H1 (cell line): ENCODE measurements at regions not wholly inside any gene's neighbourhood (a gene's known extent, or its start where the extent isn't known, plus 50 kb on each side); places are given as distances from the start of the nearest gene placed in this dataset.

ENCODE experiments used
- CTCF ChIA-PET: fragments of 300-600 bp; sonication (Branson Sonifier 250); formaldehyde crosslinking; loops from one replicate; lab custom pipeline; 2021; ENCODE audit not compliant: partially characterized antibody; lab: Charles Lee
- POLR2A ChIA-PET: fragments of 300-600 bp; sonication (Branson Sonifier 250); formaldehyde crosslinking; loops from one replicate; lab custom pipeline; 2021; ENCODE audit warnings: inconsistent platforms; ENCODE audit not compliant: partially characterized antibody; lab: Charles Lee
- DNase-seq, 2 experiments: peaks; one replicate each; pipeline versions ENCODE4 v3.0.0 to v3.0.0-alpha.2; 2010 to 2022; ENCODE audit warnings: low spot score in 2 of 2, low read depth in 1 of 2, mixed read lengths in 1 of 2
- FAIRE-seq: peaks from 2 replicates; lab custom pipeline; 2011; peaks lifted over from hg19 to GRCh38; lab: Jason Lieb, UNC
- H2AFZ ChIP-seq: 2 replicates; pipeline ENCODE4 v1.8.1; 2012; ENCODE audit warnings: low read length, inconsistent platforms
- H2AK5ac ChIP-seq: 2 replicates; pipeline ENCODE4 v1.6.1; 2013; ENCODE audit warnings: low read depth, low read length
- H2BK120ac ChIP-seq: replicated peaks from 2 replicates; pipeline ENCODE3; 2013; ENCODE audit warnings: low read depth, low read length, inconsistent platforms
- H2BK12ac ChIP-seq: 2 replicates; pipeline ENCODE4 v1.6.1; 2013; ENCODE audit warnings: low read depth, low read length
- H2BK15ac ChIP-seq: 2 replicates; pipeline ENCODE4 v1.6.1; 2013; ENCODE audit warnings: low read length
- H2BK20ac ChIP-seq: 2 replicates; pipeline ENCODE4 v1.6.1; 2013; ENCODE audit warnings: low read length
- H2BK5ac ChIP-seq: 2 replicates; pipeline ENCODE4 v1.6.1; 2013; ENCODE audit warnings: low read depth, low read length
- H3K14ac ChIP-seq: 2 replicates; pipeline ENCODE4 v1.6.1; 2013; ENCODE audit warnings: inconsistent platforms; ENCODE audit not compliant: insufficient read length
- H3K18ac ChIP-seq: 2 replicates; pipeline ENCODE4 v1.6.1; 2013; ENCODE audit warnings: low read length; ENCODE audit errors: extremely low read depth
- H3K23ac ChIP-seq: 2 replicates; pipeline ENCODE4 v1.6.1; 2013; ENCODE audit warnings: inconsistent platforms; ENCODE audit not compliant: insufficient read length
- H3K23me2 ChIP-seq: 2 replicates; pipeline ENCODE4 v1.6.1; 2013; ENCODE audit warnings: low read depth, low read length
- H3K27ac ChIP-seq: 2 replicates; pipeline ENCODE4 v1.6.1; 2011; ENCODE audit warnings: low read depth, low read length, inconsistent platforms
- H3K27me3 ChIP-seq, 4 experiments: replicated peaks in 1 of 4; 1 replicate in 1 of 4; 2 replicates in 3 of 4; pipeline versions ENCODE4 v1.6.1 to v1.8.1; 2011 to 2013; ENCODE audit warnings: low read length in 3 of 4, mild to moderate bottlenecking in 3 of 4, inconsistent platforms in 2 of 4, mixed read lengths in 2 of 4, moderate library complexity in 1 of 4; ENCODE audit not compliant: control insufficient read depth in 3 of 4, insufficient read depth in 3 of 4; ENCODE audit errors: extremely low read depth in 1 of 4
- H3K36me3 ChIP-seq, 4 experiments: 2 replicates each; pipeline versions ENCODE4 v1.6.1 to v1.8.1; 2011 to 2013; ENCODE audit warnings: mild to moderate bottlenecking in 4 of 4, low read length in 3 of 4, moderate library complexity in 2 of 4, control low read depth in 1 of 4, inconsistent platforms in 1 of 4; ENCODE audit not compliant: insufficient read depth in 4 of 4, control insufficient read depth in 2 of 4
- H3K4ac ChIP-seq: replicated peaks from 2 replicates; pipeline ENCODE3; 2013; ENCODE audit warnings: low read length, low read depth, mixed read lengths, inconsistent platforms; ENCODE audit not compliant: insufficient read length
- H3K4me1 ChIP-seq, 4 experiments: replicated peaks in 1 of 4; 1 replicate in 1 of 4; 2 replicates in 3 of 4; pipeline versions ENCODE4 v1.6.1 to v1.8.1; 2011 to 2013; ENCODE audit warnings: low read length in 3 of 4, inconsistent platforms in 2 of 4, mixed read lengths in 1 of 4; ENCODE audit not compliant: insufficient read depth in 4 of 4, control insufficient read depth in 3 of 4
- H3K4me2 ChIP-seq, 2 experiments: 2 replicates each; pipeline versions ENCODE4 v1.6.1 to v1.8.1; 2011 to 2013; ENCODE audit warnings: low read depth in 2 of 2, low read length in 2 of 2, control low read depth in 1 of 2, inconsistent platforms in 1 of 2, mild to moderate bottlenecking in 1 of 2; ENCODE audit not compliant: insufficient read depth in 1 of 2
- H3K4me3 ChIP-seq, 4 experiments: fragments of 200-600, 300-600 bp in 1 of 4; sonication (generic), shearing (Covaris generic), sonication (Bioruptor Twin) in 1 of 4; 2 replicates each; pipeline versions ENCODE4 v1.5.1 to v1.8.1; 2011 to 2016; ENCODE audit warnings: low read length in 4 of 4, low read depth in 3 of 4, control low read depth in 2 of 4, inconsistent platforms in 2 of 4, mild to moderate bottlenecking in 2 of 4, mixed read lengths in 1 of 4, moderate library complexity in 1 of 4; ENCODE audit not compliant: insufficient read depth in 2 of 4; ENCODE audit errors: extremely low read depth in 1 of 4
- H3K56ac ChIP-seq: replicated peaks from 2 replicates; pipeline ENCODE3; 2013; ENCODE audit warnings: low read depth, mild to moderate bottlenecking, mixed read lengths, low read length, inconsistent platforms; ENCODE audit not compliant: insufficient read length
- H3K79me1 ChIP-seq: 2 replicates; pipeline ENCODE4 v1.6.1; 2013; ENCODE audit warnings: low read depth, low read length, control low read depth
- H3K79me2 ChIP-seq, 2 experiments: 2 replicates each; pipeline versions ENCODE4 v1.6.1 to v1.8.1; 2012 to 2013; ENCODE audit warnings: low read length in 2 of 2, mild to moderate bottlenecking in 2 of 2, inconsistent platforms in 1 of 2; ENCODE audit not compliant: insufficient read depth in 2 of 2, control insufficient read depth in 1 of 2
- H3K9ac ChIP-seq, 4 experiments: replicated peaks in 1 of 4; 1 replicate in 1 of 4; 2 replicates in 3 of 4; pipeline versions ENCODE4 v1.6.1 to v1.8.1; 2011 to 2013; ENCODE audit warnings: low read depth in 3 of 4, low read length in 3 of 4, control low read depth in 2 of 4, mild to moderate bottlenecking in 2 of 4, moderate library complexity in 2 of 4, inconsistent platforms in 1 of 4; ENCODE audit errors: extremely low read depth in 1 of 4
- H3K9me3 ChIP-seq, 2 experiments: 2 replicates each; pipeline versions ENCODE4 v1.6.1 to v1.8.1; 2012 to 2013; ENCODE audit warnings: mild to moderate bottlenecking in 2 of 2, moderate library complexity in 2 of 2, control low read depth in 1 of 2, inconsistent platforms in 1 of 2, low read depth in 1 of 2, low read length in 1 of 2, mixed read lengths in 1 of 2; ENCODE audit not compliant: insufficient read depth in 2 of 2
- H4K20me1 ChIP-seq, 2 experiments: replicated peaks in 1 of 2; 2 replicates each; pipeline versions ENCODE3 to v1.8.1; 2011 to 2013; ENCODE audit warnings: inconsistent platforms in 2 of 2, low read length in 2 of 2, mild to moderate bottlenecking in 1 of 2; ENCODE audit not compliant: insufficient read depth in 2 of 2, control insufficient read depth in 1 of 2
- H4K5ac ChIP-seq: 2 replicates; pipeline ENCODE4 v1.6.1; 2013; ENCODE audit warnings: low read length, low read depth, mixed read lengths, inconsistent platforms; ENCODE audit not compliant: insufficient read length
- H4K8ac ChIP-seq: 2 replicates; pipeline ENCODE4 v1.8.0; 2013; ENCODE audit warnings: mild to moderate bottlenecking, moderate library complexity, low read length, inconsistent platforms; ENCODE audit not compliant: insufficient read depth; ENCODE audit errors: extremely low read depth
- H4K91ac ChIP-seq: replicated peaks from 2 replicates; pipeline ENCODE3; 2013; ENCODE audit warnings: low read length, mixed read lengths, inconsistent platforms; ENCODE audit not compliant: insufficient read length
- ATF3 ChIP-seq: IDR thresholded peaks from 2 replicates; pipeline ENCODE4 v1.6.1; 2011; ENCODE audit warnings: low read depth, mild to moderate bottlenecking, low read length; ENCODE audit not compliant: insufficient read depth
- BACH1 ChIP-seq: IDR thresholded peaks from 2 replicates; pipeline ENCODE4 v1.6.1; 2012; ENCODE audit warnings: low read length, improper control_type of control experiment
- EZH2 ChIP-seq: fragments of 200-600 bp; sonication (generic); IDR thresholded peaks from 2 replicates; pipeline ENCODE4 v1.7.1; 2012; ENCODE audit warnings: low read depth, mild to moderate bottlenecking, moderate library complexity, low read length, inconsistent platforms; ENCODE audit not compliant: severe bottlenecking
- MAFK ChIP-seq: IDR thresholded peaks from 2 replicates; pipeline ENCODE4 v1.6.1; 2012; ENCODE audit warnings: low read depth, mild to moderate bottlenecking, improper control_type of control experiment, low read length
- PHF8 ChIP-seq: fragments of 200-600 bp; sonication (generic); conservative IDR thresholded peaks from 2 replicates; pipeline ENCODE4 v1.7.1; 2012; ENCODE audit warnings: low read depth, mild to moderate bottlenecking, inconsistent platforms, low read length, moderate library complexity
- RBBP5 ChIP-seq: IDR thresholded peaks from 2 replicates; pipeline ENCODE4 v1.7.1; 2012; ENCODE audit warnings: low read depth, mild to moderate bottlenecking, inconsistent platforms, low read length, moderate library complexity, borderline replicate concordance
- RFX5 ChIP-seq: IDR thresholded peaks from 2 replicates; pipeline ENCODE4 v1.6.1; 2011; ENCODE audit warnings: low read depth, low read length, improper control_type of control experiment, borderline replicate concordance
- RNF2 ChIP-seq: fragments of 200-900, 300-1000 bp; sonication (generic); IDR thresholded peaks from 2 replicates; pipeline ENCODE4 v1.7.1; 2016; ENCODE audit warnings: borderline replicate concordance, low read depth, mild to moderate bottlenecking, antibody characterized with exemption, low read length; ENCODE audit not compliant: poor library complexity, severe bottlenecking; ENCODE audit errors: missing control alignments
- SIRT6 ChIP-seq: IDR thresholded peaks from one replicate; pipeline ENCODE4 v1.7.1; 2012; ENCODE audit warnings: low read length, inconsistent platforms
- SRF ChIP-seq: IDR thresholded peaks from 2 replicates; pipeline ENCODE4 v1.6.1; 2011; ENCODE audit warnings: mild to moderate bottlenecking, low read depth, low read length, moderate library complexity
- TEAD4 ChIP-seq: IDR thresholded peaks from 2 replicates; pipeline ENCODE4 v1.6.1; 2012; ENCODE audit warnings: low read depth, low read length, inconsistent platforms, mixed read lengths
- USF2 ChIP-seq: IDR thresholded peaks from 2 replicates; pipeline ENCODE4 v1.6.1; 2011; ENCODE audit warnings: low read length, improper control_type of control experiment
- WGBS, 2 experiments: shearing (Covaris generic) in 1 of 2; methylation state at CpG; one replicate each; pipeline versions ENCODE4 v1.1.6 to v1.1.7; 2013 to 2015; ENCODE audit warnings: low lambda C conversion rate in 2 of 2, mixed read lengths in 2 of 2, inconsistent platforms in 1 of 2, low coverage in 1 of 2, missing lambda C conversion rate in 1 of 2; ENCODE audit not compliant: insufficient replicate concordance in 2 of 2, insufficient coverage in 1 of 2, insufficient read length in 1 of 2; ENCODE audit errors: extremely low coverage in 1 of 2, missing lambda C conversion rate in 1 of 2; 5-methylcytosine and 5-hydroxymethylcytosine counted together

- H2BK5ac ChIP-seq, result no peak overlapping the region
- no peaks in the 10 kb centered on the region for H3K27me3 ChIP-seq
- no peak overlapping the region for H3K4ac ChIP-seq
- POLR2A ChIA-PET, result no interaction called here
- H3K14ac ChIP-seq, result no peak overlapping the region
- H2BK12ac ChIP-seq, result no peak overlapping the region
- H3K23me2 ChIP-seq, result no peaks in the 10 kb centered on the region
- H3K27ac ChIP-seq, result no peak overlapping the region
- CTCF ChIA-PET, result no interaction called here
- no peak overlapping the region for H2BK20ac ChIP-seq
- H4K5ac ChIP-seq, result no peak overlapping the region
- H3K56ac ChIP-seq, result no peak overlapping the region
- no peak overlapping the region for H4K8ac ChIP-seq
- no peaks in the 10 kb centered on the region for H3K79me1 ChIP-seq
- no peak overlapping the region for H2BK120ac ChIP-seq
- no peaks in the 10 kb centered on the region for H3K9me3 ChIP-seq
- no peak overlapping the region for H3K18ac ChIP-seq
- H3K4me1 ChIP-seq, result peaks cover 0 to 3% (median 0%) of the 10 kb centered on the region in 4 experiments; a peak in 4 of 7 replicates
- no peak overlapping the region for H2AFZ ChIP-seq
- H3K9ac ChIP-seq, result no peak overlapping the region
- H3K4me2 ChIP-seq, result no peak overlapping the region
- H3K79me2 ChIP-seq, result no peaks in the 10 kb centered on the region
- FAIRE-seq, result no peak
- H3K23ac ChIP-seq, result no peak overlapping the region
- no peak overlapping the region for H4K91ac ChIP-seq
- no peaks in the 10 kb centered on the region for H3K36me3 ChIP-seq
- no peak overlapping the region for H3K4me3 ChIP-seq
- no peak overlapping the region for H2AK5ac ChIP-seq
- H2BK15ac ChIP-seq, result no peak overlapping the region
- WGBS, 2 experiments, result 92% methylated on average over 3 of the region's 3 CpGs; no CpG with 5 or more reads in 1 of the 2 experiments
- no peak for DNase-seq
- H4K20me1 ChIP-seq, result no peaks in the 10 kb centered on the region
- TF ChIP-seq SIRT6 (no peak), ATF3 (no peak), PHF8 (no peak), USF2 (no peak), EZH2 (no peak), BACH1 (no peak), MAFK (no peak), RNF2 (no peak), RBBP5 (no peak), TEAD4 (no peak), RFX5 (no peak), SRF (no peak)
Observed at GRCh38 chr2:81528852-81529480, 1224.4 kb upstream of the LRRTM1 start.
